Heart left ventricle (tissue), 16 donors: ENCODE measurements at regions not wholly inside any gene's neighbourhood (a gene's known extent, or its start where the extent isn't known, plus 50 kb on each side); places are given as distances from the start of the nearest gene placed in this dataset.

ENCODE experiments used
- ATAC-seq, 4 donors: fragments of 200-7000 bp; cut with Tn5 transposase; one replicate each; pipeline ENCODE4 v1.9.1; 2020 to 2022; ENCODE audit warnings: moderate library complexity in 4 of 4, mild to moderate bottlenecking in 3 of 4, moderate number of reproducible peaks in 1 of 4
- DNase-seq, 5 donors: peaks; one replicate each; pipeline ENCODE4 v3.0.0-alpha.2; 2020
- H3K27ac ChIP-seq, 12 donors: fragments of 200-600 bp; sonication (generic) in 4 of 12; one replicate each; pipeline versions ENCODE4 v1.5.0 to v1.8.0; 2016 to 2022; ENCODE audit warnings: mild to moderate bottlenecking in 2 of 12
- H3K27me3 ChIP-seq, 9 donors: fragments of 200-600 bp; sonication (generic) in 2 of 9; one replicate each; pipeline versions ENCODE4 v1.5.1 to v1.8.0; 2016 to 2022; ENCODE audit warnings: mild to moderate bottlenecking in 3 of 9
- H3K36me3 ChIP-seq, 9 donors: fragments of 200-600 bp; sonication (generic) in 2 of 9; one replicate each; pipeline versions ENCODE4 v1.5.0 to v1.8.0; 2018 to 2022; ENCODE audit warnings: mild to moderate bottlenecking in 2 of 9
- H3K4me1 ChIP-seq, 12 donors: fragments of 200-600 bp; sonication (generic) in 4 of 12; one replicate each; pipeline versions ENCODE4 v1.5.0 to v1.8.0; 2016 to 2022; ENCODE audit warnings: mild to moderate bottlenecking in 3 of 12
- H3K4me3 ChIP-seq, 12 donors: fragments of 200-600 bp; sonication (generic) in 4 of 12; one replicate each; pipeline versions ENCODE4 v1.5.0 to v1.8.0; 2017 to 2022; ENCODE audit warnings: mild to moderate bottlenecking in 9 of 12, moderate library complexity in 4 of 12
- H3K9me3 ChIP-seq, 12 donors: fragments of 200-600 bp; sonication (generic) in 4 of 12; one replicate each; pipeline versions ENCODE4 v1.5.0 to v1.8.0; 2016 to 2022; ENCODE audit warnings: mild to moderate bottlenecking in 1 of 12
- CTCF ChIP-seq, 12 donors: fragments of 200-600 bp; sonication (generic) in 4 of 12; IDR thresholded peaks; one replicate each; pipeline versions ENCODE4 v1.5.0 to v1.8.0; 2018 to 2022; ENCODE audit warnings: antibody characterized with exemption in 12 of 12, mild to moderate bottlenecking in 5 of 12
- POLR2A ChIP-seq, 2 donors: fragments of 450-650 bp; IDR thresholded peaks; one replicate each; pipeline ENCODE4 v1.6.1; 2017; ENCODE audit warnings: antibody characterized with exemption in 2 of 2, mild to moderate bottlenecking in 2 of 2, moderate library complexity in 2 of 2
- WGBS, 4 donors: extraction: QIAGEN DNeasy Blood & Tissue Kit in 2 of 4; methylation state at CpG; one replicate each; pipeline versions ENCODE4 v1.1.5 to v1.1.7; 2013 to 2018; 5-methylcytosine and 5-hydroxymethylcytosine counted together
- intact Hi-C, 10 donors: fragments of 100-400 bp; cut with DNase I; formaldehyde crosslinking; loops; one replicate each; pipeline versions ENCODE4 v1.11.1 to v1.14.2; 2022
- donor health status: ischemic (EF 13 %, LVEDD 7.1; RV severe dilation, severe dysfunction).
- donor health status: healthy with polysubstance abuse.
- donor health status: DM: no; HTN: yes; CAD: no.
- donor health status: DM: no; HTN: no; CAD: no.
- donor health status: ischemic (EF 25% LVEDD 6.9; RV normal size, moderate dysfunction).
- donor health status: ischemic (EF 25% LVEDD 5.7; RV mildly dilated, moderate dysfunction).
- donor health status: healthy.
- donor health status: DM: yes; HTN: yes; CAD: no.
- donor health status: ischemic (EF 35%, LVEDD 5.7; RV mildly dilated, moderate dysfunction).
- donor health status: nonischemic (EF 11% LVEDD 7.7; RV severe dilation, severe dysfunction).
- donor health status: DM: yes; HTN: yes; CAD: no.
- donor health status: PGD.
- donor health status: ischemic (EF 29% LVEDD 5.4; RV normal size, mild dysfunction).
- donor health status: nonischemic (EF 23%, LVEDD 6.1; RV moderate dilation, normal function).

GRCh38 chr14:71642715-71643114 is 289.5 kb upstream of the RGS6 start:
- intact Hi-C loops = no loop called here
- Histone ChIP-seq H3K9me3 (peaks cover 0 to 26% (median 10%) of the 10 kb centered on the region in 12 donors), H3K27ac (no peak overlapping the region), H3K4me3 (no peak overlapping the region), H3K27me3 (no peaks in the 10 kb centered on the region), H3K36me3 (no peaks in the 10 kb centered on the region), H3K4me1 (no peaks in the 10 kb centered on the region)
- 92 to 98% (median 97%) methylated on average over 1 of the region's 1 CpG for WGBS, 4 donors
- ATAC-seq = no peak
- no peak for DNase-seq
- TF ChIP-seq POLR2A (IDR thresholded peaks at IDR 0.05) (no peak), CTCF (IDR thresholded peaks at IDR 0.05) (no peak)

- TF ChIP-seq POLR2A (IDR thresholded peaks at IDR 0.05) = no peak
- no peak for TF ChIP-seq CTCF (IDR thresholded peaks at IDR 0.05)
- intact Hi-C loops = no loop called here
- Histone ChIP-seq H3K27ac (no peak overlapping the region), H3K9me3 (peaks cover 0 to 26% (median 10%) of the 10 kb centered on the region in 12 donors), H3K27me3 (no peaks in the 10 kb centered on the region), H3K4me1 (peaks cover 0 to 1% (median 0%) of the 10 kb centered on the region in 12 donors), H3K4me3 (no peak overlapping the region), H3K36me3 (no peaks in the 10 kb centered on the region)
- DNase-seq = no peak
- WGBS, 4 donors = 91 to 97% (median 95%) methylated on average over 4 of the region's 4 CpGs
- ATAC-seq = no peak
Measured at GRCh38 chr14:71645656-71646055, 286.6 kb upstream of the RGS6 start.

- H3K36me3 ChIP-seq = no peaks in the 10 kb centered on the region
- intact Hi-C loops = no loop called here
- no peak overlapping the region for H3K4me3 ChIP-seq
- peaks cover 0 to 27% (median 10%) of the 10 kb centered on the region in 12 donors for H3K9me3 ChIP-seq
- no peaks in the 10 kb centered on the region for H3K27me3 ChIP-seq
- TF ChIP-seq CTCF (IDR thresholded peaks at IDR 0.05) = no peak
- no peak for TF ChIP-seq POLR2A (IDR thresholded peaks at IDR 0.05)
- no peak for DNase-seq
- no peak overlapping the region for H3K27ac ChIP-seq
- ATAC-seq = no peak
- 89 to 99% (median 94%) methylated on average over 1 of the region's 1 CpG for WGBS, 4 donors
- peaks cover 0 to 10% (median 1%) of the 10 kb centered on the region in 12 donors for H3K4me1 ChIP-seq
Measured at GRCh38 chr14:71646518-71646917, 285.7 kb upstream of the RGS6 start.

GRCh38 chr14:71647086-71647784 is 285.0 kb upstream of the RGS6 start:
- peaks cover 0 to 13% (median 4%) of the 10 kb centered on the region in 12 donors for H3K4me1 ChIP-seq
- H3K4me3 ChIP-seq = no peak overlapping the region
- no peaks in the 10 kb centered on the region for H3K36me3 ChIP-seq
- WGBS, 4 donors = 79 to 88% (median 79%) methylated on average over 4 of the region's 4 CpGs
- intact Hi-C loops = no loop called here
- no peak for ATAC-seq
- TF ChIP-seq CTCF (IDR thresholded peaks at IDR 0.05) (no peak), POLR2A (IDR thresholded peaks at IDR 0.05) (no peak)
- H3K27ac ChIP-seq = no peak overlapping the region
- no peak for DNase-seq
- H3K27me3 ChIP-seq = no peaks in the 10 kb centered on the region
- peaks cover 0 to 28% (median 10%) of the 10 kb centered on the region in 12 donors for H3K9me3 ChIP-seq
